ENCODE measurements at regions not wholly inside any gene's neighbourhood (a gene's known extent, or its start where the extent isn't known, plus 50 kb on each side); places are given as distances from the start of the nearest gene placed in this dataset.

- intact Hi-C loops (cut with DNase I), result no loop called here
- 74 to 100% (median 86%) methylated on average over 6 to 7 of the region's 7 CpGs for WGBS, 4 donors
- no peak for DNase-seq
Observed at GRCh38 chr14:24726480-24726879, 92.5 kb upstream of the GZMB start.

GRCh38 chr14:24725311-24725710 lies 91.3 kb upstream of the GZMB start:
- Histone ChIP-seq H3K4me1 (replicated peaks in 1 of 2) (no peaks in the 10 kb centered on the region), H3K9me3 (replicated peaks in 1 of 3) (no peaks in the 10 kb centered on the region), H3K4me3 (no peak overlapping the region), H3K27me3 (no peaks in the 10 kb centered on the region), H3K36me3 (replicated peaks in 1 of 2) (no peaks in the 10 kb centered on the region), H3K27ac (no peak overlapping the region)
- TF ChIP-seq CTCF (IDR thresholded peaks at IDR 0.05) (no peak), POLR2A (IDR thresholded peaks at IDR 0.05) (no peak)
- intact Hi-C loops (cut with DNase I), result no loop called here
- 40 to 61% (median 51%) methylated on average over 3 of the region's 3 CpGs for WGBS, 4 donors
- DNase-seq, result no peak

More at GRCh38 chr14:24726480-24726879, 92.5 kb upstream of the GZMB start:
- Histone ChIP-seq H3K27me3 (no peaks in the 10 kb centered on the region), H3K9me3 (replicated peaks in 1 of 3) (no peaks in the 10 kb centered on the region), H3K4me1 (replicated peaks in 1 of 2) (no peaks in the 10 kb centered on the region), H3K4me3 (no peak overlapping the region), H3K27ac (no peak overlapping the region), H3K36me3 (replicated peaks in 1 of 2) (no peaks in the 10 kb centered on the region)
- TF ChIP-seq CTCF (IDR thresholded peaks at IDR 0.05) (no peak), POLR2A (IDR thresholded peaks at IDR 0.05) (no peak)

GRCh38 chr14:24721775-24722174 lies 87.8 kb upstream of the GZMB start:
- Histone ChIP-seq H3K27ac (no peak overlapping the region), H3K36me3 (replicated peaks in 1 of 2) (no peaks in the 10 kb centered on the region), H3K9me3 (replicated peaks in 1 of 3) (no peaks in the 10 kb centered on the region), H3K27me3 (no peaks in the 10 kb centered on the region), H3K4me1 (replicated peaks in 1 of 2) (no peaks in the 10 kb centered on the region), H3K4me3 (no peak overlapping the region)
- intact Hi-C loops (cut with DNase I), result no loop called here
- WGBS, 4 donors, result 48 to 60% (median 48%) methylated on average over 3 of the region's 3 CpGs
- DNase-seq, result no peak
- no peak for TF ChIP-seq CTCF (IDR thresholded peaks at IDR 0.05)
- no peak for TF ChIP-seq POLR2A (IDR thresholded peaks at IDR 0.05)

DNA sequence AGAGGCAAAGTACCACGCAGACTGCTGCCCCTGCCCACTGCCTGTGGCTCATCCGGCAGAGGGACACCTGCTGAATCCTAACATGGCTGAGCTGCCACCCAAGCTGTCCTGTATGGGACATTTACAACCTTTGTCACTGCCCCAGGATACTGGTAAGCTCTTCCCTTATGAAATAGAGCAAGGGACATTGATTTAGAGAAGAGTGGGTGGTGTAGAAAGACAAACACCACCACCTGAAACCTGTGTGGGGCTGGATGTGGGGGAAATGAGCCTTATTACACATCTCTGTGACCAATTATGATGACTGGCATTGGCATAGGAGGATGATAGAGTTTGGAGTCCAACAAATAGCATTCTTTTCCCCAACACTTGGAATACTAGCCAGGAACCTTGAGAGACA lies 81.2 kb upstream of the GZMB start:
- no peaks in the 10 kb centered on the region for H3K9me3 ChIP-seq (replicated peaks in 1 of 3)
- DNase-seq, result no peak
- no peaks in the 10 kb centered on the region for H3K4me1 ChIP-seq (replicated peaks in 1 of 2)
- H3K27me3 ChIP-seq, result no peaks in the 10 kb centered on the region
- no peak overlapping the region for H3K4me3 ChIP-seq
- WGBS, 4 donors, result 80 to 100% (median 95%) methylated on average over 2 of the region's 2 CpGs
- H3K36me3 ChIP-seq (replicated peaks in 1 of 2), result no peaks in the 10 kb centered on the region
- intact Hi-C loops (cut with DNase I), result no loop called here
- TF ChIP-seq POLR2A (IDR thresholded peaks at IDR 0.05) (no peak), CTCF (IDR thresholded peaks at IDR 0.05) (no peak)
- H3K27ac ChIP-seq, result no peak overlapping the region
